Activated B cell treated with CpG ODN at 0.5 μM for 24 hours (primary cell): ENCODE measurements at regions not wholly inside any gene's neighbourhood (a gene's known extent, or its start where the extent isn't known, plus 50 kb on each side); places are given as distances from the start of the nearest gene placed in this dataset.

Source experiments
- ATAC-seq: fragments of 200-7000 bp; cut with Tn5 transposase; one replicate; pipeline ENCODE4 v1.10.0; 2021; ENCODE audit warnings: low read depth, mild to moderate bottlenecking, moderate library complexity
- CTCF ChIA-PET: fragments of 350-600 bp; sonication (Branson Sonifier 250); formaldehyde crosslinking; loops from one replicate; lab custom pipeline; 2021; ENCODE audit warnings: antibody characterized with exemption; lab: Charles Lee
- POLR2A ChIA-PET: fragments of 350-600 bp; sonication (Branson Sonifier 250); formaldehyde crosslinking; loops from one replicate; lab custom pipeline; 2021; ENCODE audit warnings: antibody characterized with exemption; lab: Charles Lee
- DNase-seq: peaks from one replicate; pipeline ENCODE4 v3.0.0; 2022
- H3K27ac Mint-ChIP-seq: one replicate; pipeline ENCODE4 v1.8.0; 2020; ENCODE audit warnings: mixed read lengths
- H3K27me3 Mint-ChIP-seq: one replicate; pipeline ENCODE4 v1.8.0; 2021; ENCODE audit warnings: mixed read lengths
- H3K36me3 Mint-ChIP-seq: one replicate; pipeline ENCODE4 v1.8.0; 2021; ENCODE audit warnings: low read depth, mixed read lengths
- H3K4me1 Mint-ChIP-seq: one replicate; pipeline ENCODE4 v1.8.0; 2021; ENCODE audit warnings: mixed read lengths
- H3K4me3 Mint-ChIP-seq: one replicate; pipeline ENCODE4 v1.8.0; 2020; ENCODE audit warnings: mild to moderate bottlenecking, mixed read lengths
- H3K9me3 Mint-ChIP-seq: one replicate; pipeline ENCODE4 v1.8.0; 2020; ENCODE audit warnings: mixed read lengths
- intact Hi-C: fragments of 100-400 bp; cut with micrococcal nuclease; formaldehyde crosslinking; loops from one replicate; pipeline ENCODE4 v1.15.1; 2024
- TF ChIP-seq, protein P1 (sequence below): fragments of 200-600 bp; IDR thresholded peaks from one replicate; pipeline ENCODE4 v1.8.0; 2022; ENCODE audit warnings: antibody characterized with exemption, mild to moderate bottlenecking

DNA sequence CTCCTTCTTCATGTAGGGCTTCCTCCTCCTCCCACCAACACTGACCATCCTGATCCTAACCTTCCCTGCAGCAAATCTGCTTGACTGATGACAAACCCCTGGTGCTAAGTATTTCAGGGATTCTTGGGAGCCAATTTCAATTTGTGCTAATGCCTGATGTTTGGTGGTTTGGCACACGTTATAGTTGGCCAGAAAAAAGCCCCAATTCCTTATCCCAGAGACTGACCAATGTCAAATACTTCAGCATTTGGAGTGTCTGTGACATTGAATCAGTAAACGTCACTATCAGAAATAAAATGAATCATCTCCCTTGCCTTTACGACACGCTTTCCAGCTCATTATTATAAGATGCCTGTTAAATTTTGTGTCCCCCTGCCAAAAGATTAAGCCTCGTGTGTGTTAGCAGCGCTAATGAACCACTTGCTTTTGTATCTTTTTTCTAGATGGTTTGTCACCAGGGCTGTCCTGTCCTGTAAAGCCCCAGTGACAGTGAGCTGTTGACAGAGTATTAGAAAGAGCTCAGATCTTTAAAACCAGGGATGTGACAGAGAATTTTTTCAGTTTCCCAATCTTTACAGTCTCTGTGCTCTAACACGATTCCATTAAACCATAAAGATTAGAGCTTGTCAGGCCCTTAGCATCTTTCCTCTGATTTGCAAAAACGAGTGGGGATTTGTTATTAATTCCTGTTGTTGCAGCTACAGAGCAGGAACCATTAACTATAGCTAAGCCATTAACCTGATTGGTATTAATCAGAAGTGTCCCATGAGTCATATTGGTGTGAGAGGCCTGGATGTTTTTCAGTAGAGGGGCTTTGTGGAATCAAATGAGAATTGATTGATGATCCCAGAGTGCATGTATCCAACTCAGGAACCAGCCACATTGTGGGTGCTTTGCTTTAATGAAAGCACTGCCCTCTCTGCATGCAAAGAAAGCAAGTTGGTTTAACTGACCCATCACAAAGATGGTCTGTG is 665.1 kb upstream of the PLXNA2 start:
- ChIA-PET POLR2A (no interaction called here), CTCF (no interaction called here)
- Mint-ChIP-seq H3K27ac (no peak overlapping the region), H3K4me1 (no peaks in the 10 kb centered on the region), H3K36me3 (no peaks in the 10 kb centered on the region), H3K9me3 (peaks cover 3% of the 10 kb centered on the region), H3K4me3 (no peak overlapping the region), H3K27me3 (peaks cover 4% of the 10 kb centered on the region)
- DNase-seq (no peak), ATAC-seq (no peak)
- TF ChIP-seq, protein P1, sequence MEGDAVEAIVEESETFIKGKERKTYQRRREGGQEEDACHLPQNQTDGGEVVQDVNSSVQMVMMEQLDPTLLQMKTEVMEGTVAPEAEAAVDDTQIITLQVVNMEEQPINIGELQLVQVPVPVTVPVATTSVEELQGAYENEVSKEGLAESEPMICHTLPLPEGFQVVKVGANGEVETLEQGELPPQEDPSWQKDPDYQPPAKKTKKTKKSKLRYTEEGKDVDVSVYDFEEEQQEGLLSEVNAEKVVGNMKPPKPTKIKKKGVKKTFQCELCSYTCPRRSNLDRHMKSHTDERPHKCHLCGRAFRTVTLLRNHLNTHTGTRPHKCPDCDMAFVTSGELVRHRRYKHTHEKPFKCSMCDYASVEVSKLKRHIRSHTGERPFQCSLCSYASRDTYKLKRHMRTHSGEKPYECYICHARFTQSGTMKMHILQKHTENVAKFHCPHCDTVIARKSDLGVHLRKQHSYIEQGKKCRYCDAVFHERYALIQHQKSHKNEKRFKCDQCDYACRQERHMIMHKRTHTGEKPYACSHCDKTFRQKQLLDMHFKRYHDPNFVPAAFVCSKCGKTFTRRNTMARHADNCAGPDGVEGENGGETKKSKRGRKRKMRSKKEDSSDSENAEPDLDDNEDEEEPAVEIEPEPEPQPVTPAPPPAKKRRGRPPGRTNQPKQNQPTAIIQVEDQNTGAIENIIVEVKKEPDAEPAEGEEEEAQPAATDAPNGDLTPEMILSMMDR: no peak
- intact Hi-C loops: no loop called here

DNA sequence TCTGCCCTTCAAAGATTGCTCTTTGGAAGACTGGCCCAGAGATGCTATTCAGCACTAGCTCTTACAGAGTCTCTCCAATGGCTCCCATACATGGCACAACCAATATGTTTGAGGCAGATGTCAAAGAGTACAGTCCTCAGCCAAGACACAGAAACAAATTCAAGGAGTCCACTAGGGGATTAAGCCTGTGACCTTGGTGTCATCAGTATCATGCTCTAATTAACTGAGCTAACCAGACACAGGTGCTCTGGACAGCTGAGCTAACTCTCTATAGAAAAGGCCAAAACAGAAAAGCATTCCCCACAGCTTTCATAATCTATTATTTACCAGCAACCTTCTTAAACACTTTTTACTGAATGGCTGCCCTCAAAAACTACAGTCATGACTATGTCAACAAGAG is 666.0 kb upstream of the PLXNA2 start:
- ATAC-seq: no peak
- Mint-ChIP-seq H3K27ac (no peak overlapping the region), H3K27me3 (peaks cover 4% of the 10 kb centered on the region), H3K36me3 (no peaks in the 10 kb centered on the region), H3K4me1 (no peaks in the 10 kb centered on the region), H3K9me3 (peaks cover 3% of the 10 kb centered on the region), H3K4me3 (no peak overlapping the region)
- intact Hi-C loops: no loop called here
- no peak for DNase-seq
- POLR2A ChIA-PET: no interaction called here
- CTCF ChIA-PET: no interaction called here
- TF ChIP-seq, protein P1: no peak

- no peak for ATAC-seq
- CTCF ChIA-PET: no interaction called here
- no peak for DNase-seq
- Mint-ChIP-seq H3K9me3 (peaks cover 3% of the 10 kb centered on the region), H3K27me3 (peaks cover 2% of the 10 kb centered on the region), H3K4me1 (no peaks in the 10 kb centered on the region), H3K4me3 (no peak overlapping the region), H3K27ac (no peak overlapping the region), H3K36me3 (no peaks in the 10 kb centered on the region)
- TF ChIP-seq, protein P1: no peak
- intact Hi-C loops: no loop called here
- POLR2A ChIA-PET: no interaction called here
Observed at GRCh38 chr1:208917281-208917680, 666.2 kb upstream of the CAMK1G start.

- CTCF ChIA-PET: no interaction called here
- TF ChIP-seq, protein P1: no peak
- Mint-ChIP-seq H3K9me3 (peaks cover 3% of the 10 kb centered on the region), H3K4me1 (no peaks in the 10 kb centered on the region), H3K36me3 (no peaks in the 10 kb centered on the region), H3K27ac (no peak overlapping the region), H3K27me3 (peaks cover 2% of the 10 kb centered on the region), H3K4me3 (no peak overlapping the region)
- intact Hi-C loops: no loop called here
- no peak for DNase-seq
- POLR2A ChIA-PET: no interaction called here
- no peak for ATAC-seq
Observed at GRCh38 chr1:208917723-208918122, 665.8 kb upstream of the CAMK1G start.

DNA sequence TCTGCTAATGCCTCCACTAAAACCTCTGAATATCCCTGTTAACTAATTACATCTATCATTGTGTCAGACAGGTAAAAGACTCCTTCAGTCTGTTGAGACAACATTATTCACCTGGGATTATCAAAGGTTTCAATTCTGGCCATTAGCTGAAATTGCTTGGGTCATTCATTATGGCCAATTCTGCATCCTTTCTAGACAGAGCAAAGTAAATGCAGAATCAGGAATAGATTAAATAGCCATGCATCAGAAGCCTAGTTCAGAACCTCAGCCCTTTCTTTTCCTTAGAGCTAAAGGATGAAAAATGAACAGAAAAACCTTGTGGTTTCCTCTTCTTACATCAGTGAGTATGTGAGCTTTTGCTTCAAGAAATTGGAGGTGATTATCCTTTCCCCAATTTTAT is 665.4 kb upstream of the CAMK1G start:
- Mint-ChIP-seq H3K36me3 (no peaks in the 10 kb centered on the region), H3K4me1 (no peaks in the 10 kb centered on the region), H3K27me3 (peaks cover under 1% of the 10 kb centered on the region), H3K4me3 (no peak overlapping the region), H3K27ac (no peak overlapping the region), H3K9me3 (peaks cover 1% of the 10 kb centered on the region)
- DNase-seq (no peak), ATAC-seq (no peak)
- intact Hi-C loops: no loop called here
- ChIA-PET CTCF (no interaction called here), POLR2A (no interaction called here)
- TF ChIP-seq, protein P1: no peak
